HG03066 (cell line): ENCODE measurements at regions not wholly inside any gene's neighbourhood (a gene's known extent, or its start where the extent isn't known, plus 50 kb on each side); places are given as distances from the start of the nearest gene placed in this dataset.
"Not testable (repeated sequence)": the region's sequence is repeated elsewhere in the genome, so short reads cannot be mapped to it uniquely, and the experiment has no call there.

ENCODE experiments used
- ATAC-seq: cut with Tn5 transposase; IDR thresholded peaks from one replicate; pipeline ENCODE4 v1.9.1; 2021; ENCODE audit warnings: low read depth; ENCODE audit not compliant: unreplicated experiment

DNA sequence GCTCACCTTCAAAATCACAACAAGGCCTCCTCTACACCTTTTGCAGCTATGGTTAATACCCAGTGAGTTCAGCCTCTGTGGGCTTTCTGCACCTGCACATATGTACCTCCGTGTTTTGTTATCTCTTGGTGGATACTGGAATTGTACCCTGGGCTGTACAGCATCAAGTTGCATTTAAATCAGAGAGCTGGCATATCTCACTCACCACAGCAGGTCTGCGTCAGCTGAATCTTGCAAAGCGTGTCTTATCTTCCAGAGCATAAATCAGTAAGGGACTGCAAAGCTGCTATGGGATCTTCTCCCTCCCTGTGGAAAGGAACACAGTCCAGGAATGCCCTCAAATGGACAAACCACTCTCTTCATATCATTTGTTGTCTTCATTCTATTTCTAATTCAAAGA lies 1048.7 kb downstream of the UQCRFS1 start:
- ATAC-seq = no peak

DNA sequence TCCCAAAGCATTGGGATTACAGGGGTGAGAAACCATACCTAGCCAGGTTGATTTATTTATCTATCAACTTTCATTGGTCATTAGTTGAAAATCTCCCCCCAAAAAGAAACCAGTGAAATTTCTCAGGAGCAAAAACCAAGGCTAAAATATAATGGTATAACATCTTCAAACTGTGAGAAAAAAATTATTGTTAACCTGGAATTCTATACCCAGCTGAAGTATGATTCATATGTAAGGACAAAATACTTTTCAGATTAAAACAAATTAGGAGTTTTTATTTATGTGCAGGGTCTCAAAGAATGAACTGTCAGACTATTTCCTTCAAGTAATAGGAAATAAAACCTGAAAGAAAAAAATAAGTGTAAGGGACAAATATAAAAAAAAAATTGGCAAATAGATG lies 1053.9 kb downstream of the UQCRFS1 start:
- ATAC-seq = no peak

DNA sequence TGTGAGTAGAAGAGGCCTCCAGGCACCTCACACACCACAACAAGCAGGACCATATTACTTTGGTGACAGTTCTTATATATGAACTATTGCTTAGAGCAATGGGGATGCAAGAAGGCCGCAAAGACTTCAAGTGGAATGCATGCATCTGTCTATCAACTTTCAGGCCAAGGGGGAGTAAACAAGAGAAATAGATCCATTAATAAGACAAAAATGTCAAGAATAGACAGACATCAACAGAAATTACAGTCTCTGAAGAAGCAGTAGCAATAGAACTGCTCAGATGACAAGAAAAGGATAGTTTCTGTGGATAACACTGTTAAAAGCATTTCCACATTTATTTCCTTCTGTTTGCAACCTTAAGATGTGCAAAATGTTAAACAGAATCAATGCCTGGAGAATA lies 1057.7 kb downstream of the UQCRFS1 start:
- no peak for ATAC-seq

DNA sequence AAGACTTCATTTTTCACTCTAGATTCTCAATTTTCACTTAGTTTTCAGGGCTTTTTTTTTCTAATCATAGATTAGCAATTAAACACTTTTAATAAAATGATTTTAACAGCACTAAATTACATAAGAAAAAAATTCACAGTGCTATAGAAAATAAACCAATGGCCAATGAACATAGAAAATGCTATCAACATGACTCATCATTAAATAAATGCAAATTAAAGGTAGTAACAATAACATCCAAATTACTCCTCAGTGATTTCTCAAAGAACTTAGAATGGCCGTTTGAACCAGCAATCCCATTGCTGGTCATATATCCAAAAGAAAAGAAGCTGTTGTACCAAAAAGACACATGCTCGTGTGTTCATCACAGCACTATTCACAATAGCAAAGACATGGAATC lies 1058.9 kb downstream of the UQCRFS1 start:
- no peak for ATAC-seq

DNA sequence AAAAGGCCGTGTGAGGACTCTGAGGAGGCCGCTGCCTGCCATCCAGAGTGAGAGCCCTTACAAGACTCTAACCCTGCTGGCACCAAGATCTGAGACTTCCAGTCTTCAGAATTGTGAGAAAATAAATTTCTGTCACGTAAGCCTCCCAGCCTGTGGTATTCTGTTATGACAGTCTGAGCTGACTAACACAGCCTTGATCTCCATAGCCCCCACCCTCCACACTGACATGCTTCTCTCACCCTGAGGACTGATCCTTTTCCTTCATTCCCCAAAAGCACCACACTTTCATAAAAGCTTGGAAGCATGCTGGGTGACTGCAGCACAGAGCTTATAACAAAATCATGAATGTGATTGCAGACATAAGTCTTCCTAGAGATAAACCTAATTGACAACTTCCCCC lies 1059.8 kb downstream of the UQCRFS1 start:
- no peak for ATAC-seq

DNA sequence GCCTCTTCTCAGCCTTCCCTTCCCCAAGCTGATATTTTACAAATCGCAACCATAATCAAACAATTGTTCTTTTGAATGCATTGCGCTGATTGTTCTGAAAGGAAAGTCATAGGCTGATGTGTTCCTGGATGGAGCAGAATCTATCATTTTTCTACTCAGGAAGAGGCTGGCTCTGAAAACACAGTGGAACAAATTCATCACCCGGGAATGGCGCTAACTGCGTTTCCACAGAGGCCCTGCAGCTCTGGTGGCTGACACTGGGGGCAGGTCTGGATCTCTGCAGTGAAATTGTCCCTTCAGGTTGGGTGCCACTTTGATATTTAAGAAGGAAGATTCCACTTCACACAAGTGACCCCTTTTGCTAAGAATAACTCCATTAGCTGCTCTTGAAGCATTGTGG lies 1060.8 kb downstream of the UQCRFS1 start:
- no peak for ATAC-seq

DNA sequence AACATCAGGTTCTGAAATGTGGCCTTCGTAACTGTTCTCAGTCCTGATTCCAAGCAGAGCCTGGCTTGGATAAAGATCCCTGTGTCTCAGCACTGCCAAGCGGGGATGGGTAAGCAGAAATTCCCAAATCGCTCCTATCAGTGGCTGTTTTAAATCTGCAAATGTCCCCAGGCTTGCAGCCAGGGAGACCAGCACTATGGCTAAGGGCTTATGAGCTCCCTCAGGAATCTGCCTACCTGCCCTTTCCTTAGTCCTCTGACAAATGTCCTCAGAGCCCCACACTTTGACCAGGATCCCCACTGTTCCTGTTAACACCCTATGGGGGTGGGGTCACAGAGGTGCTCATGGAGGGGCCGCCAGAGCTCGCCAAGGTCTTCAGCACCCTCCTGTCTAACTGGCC lies 1062.8 kb downstream of the UQCRFS1 start:
- ATAC-seq = no peak

DNA sequence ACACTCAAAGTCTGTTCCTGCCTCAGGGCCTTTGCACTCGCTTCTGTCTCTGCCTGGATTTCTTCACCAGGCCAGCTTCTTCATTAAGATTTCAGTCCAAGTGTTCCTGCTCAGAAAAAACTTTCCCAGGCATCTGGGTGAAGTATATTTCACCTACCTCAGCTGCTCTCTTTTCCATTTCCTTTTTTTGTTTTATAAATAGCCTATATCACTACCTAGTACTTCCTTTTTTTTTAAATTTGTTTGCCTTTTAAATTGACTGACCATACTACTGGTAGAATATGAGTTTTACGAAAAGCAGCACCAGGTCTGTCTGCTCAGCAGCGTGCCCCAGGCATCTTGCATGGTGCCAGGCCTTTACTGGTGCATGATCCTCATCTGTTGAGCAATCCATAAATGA lies 1064.4 kb downstream of the UQCRFS1 start:
- ATAC-seq = no peak

DNA sequence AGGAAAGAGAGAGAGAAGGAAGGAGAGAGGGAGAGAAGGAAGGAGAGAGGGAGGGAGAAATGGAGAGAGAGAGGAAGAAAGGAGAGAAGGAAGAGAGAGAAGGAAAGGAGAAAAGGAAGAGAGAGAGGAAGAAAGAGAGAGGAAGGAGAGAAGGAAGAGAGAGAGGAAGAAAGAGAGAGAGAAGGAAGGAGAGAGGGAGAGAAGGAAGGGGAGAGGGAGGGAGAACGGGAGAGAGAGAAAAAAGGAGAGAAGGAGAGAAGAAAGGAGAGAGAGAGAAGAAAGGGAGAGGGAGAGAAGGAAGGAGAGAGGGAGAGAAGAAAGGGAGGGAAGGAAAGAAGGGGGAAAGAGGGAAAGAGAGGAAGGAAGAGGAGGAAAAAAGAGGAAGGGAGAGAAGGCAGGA lies 1070.7 kb downstream of the UQCRFS1 start:
- ATAC-seq = no peak

DNA sequence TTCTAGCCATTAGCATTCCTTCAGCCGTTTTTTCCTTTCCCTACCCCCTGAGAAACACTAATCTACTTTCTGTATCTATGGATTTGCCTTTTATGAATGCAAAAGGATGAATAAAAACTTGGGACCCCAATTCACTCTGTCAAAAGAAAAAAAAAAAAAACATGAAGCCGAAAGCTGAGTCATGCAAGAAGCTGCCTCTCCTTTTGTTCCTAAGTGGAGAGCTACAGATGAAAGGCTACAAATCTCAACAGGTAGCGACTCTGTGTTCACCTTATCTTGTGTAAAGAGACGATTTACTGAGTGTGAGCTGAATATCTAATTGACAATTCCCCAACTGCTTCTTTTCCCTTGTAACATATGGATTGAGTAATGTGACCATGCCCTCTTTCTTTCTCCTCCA lies 1072.8 kb downstream of the UQCRFS1 start:
- ATAC-seq = no peak

DNA sequence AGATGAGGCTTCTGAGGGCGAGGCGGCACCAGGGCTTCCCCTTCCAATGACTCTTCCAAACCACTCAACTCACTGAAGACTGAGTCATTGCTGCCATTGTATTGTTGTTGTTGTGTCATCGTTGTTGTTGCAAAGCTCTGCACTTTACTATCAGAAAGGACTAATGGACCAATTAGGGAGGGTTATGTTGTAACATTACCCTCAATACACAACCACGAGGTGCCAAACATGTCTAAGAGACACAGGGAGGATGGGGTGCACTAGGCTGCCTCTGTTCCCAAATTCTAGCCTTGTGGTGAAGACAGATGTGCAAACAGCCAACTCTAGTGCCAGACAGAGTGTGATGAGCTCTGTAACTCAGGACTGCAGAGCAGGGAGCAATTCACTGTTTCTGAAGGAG lies 1075.2 kb downstream of the UQCRFS1 start:
- no peak for ATAC-seq

DNA sequence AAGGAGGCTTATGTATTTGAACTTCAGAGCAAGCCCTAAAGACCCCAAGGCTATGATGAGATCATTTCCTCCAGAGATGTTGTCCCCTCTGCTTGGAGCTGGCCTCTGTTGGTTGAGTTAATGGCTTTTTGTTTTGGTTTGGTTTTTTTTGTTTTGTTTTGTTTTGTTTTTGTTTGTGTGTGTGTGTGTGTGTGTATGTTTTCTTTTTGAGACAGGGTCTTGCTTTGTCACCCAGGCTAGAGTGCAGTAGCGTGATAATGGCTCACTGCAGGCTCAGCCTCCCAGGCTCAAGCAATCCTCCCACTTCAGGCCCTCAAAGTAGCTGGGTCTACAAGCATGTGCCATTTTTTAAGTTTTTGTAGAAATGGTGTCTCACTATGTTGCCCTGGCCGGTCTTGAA lies 1076.2 kb downstream of the UQCRFS1 start:
- no peak for ATAC-seq

DNA sequence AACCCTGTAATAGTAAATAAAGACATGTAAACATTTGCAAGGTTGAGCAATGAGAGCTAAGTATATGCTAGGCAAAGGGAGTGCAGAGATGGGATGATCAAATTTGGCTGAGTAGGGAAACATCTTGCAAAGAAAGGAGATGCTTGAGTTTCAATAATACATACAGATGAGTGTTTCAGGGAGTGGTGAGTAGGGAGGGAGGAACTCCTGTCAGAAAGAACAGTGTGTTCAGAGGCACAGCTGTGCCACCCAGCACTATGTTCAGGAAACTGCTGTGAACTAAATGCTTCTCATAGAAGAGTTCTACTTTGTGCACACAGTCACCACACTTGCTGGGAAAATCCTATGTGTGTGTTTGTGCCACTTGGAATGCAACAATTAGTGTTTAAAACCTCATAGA lies 1077.1 kb downstream of the UQCRFS1 start:
- ATAC-seq = no peak

DNA sequence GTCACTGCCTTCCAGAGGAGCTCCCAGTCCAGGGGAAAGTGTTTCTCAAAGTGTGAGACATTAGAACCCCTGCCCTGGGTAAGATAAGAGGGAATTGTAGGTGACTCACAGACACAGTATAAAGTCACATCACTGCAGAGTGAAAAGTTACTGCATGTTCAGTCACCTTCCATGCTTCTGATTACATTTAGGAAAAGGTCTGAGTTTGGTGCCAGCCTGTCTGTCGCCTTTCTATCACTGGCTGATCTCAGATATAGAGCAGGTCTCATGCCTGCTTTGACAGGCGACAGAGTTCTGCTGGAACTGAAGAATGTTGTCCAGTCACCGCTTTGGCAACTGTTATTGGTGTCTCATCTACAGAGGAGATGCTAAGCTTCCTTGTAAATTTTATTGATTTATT lies 1078.6 kb downstream of the UQCRFS1 start:
- ATAC-seq = no peak

DNA sequence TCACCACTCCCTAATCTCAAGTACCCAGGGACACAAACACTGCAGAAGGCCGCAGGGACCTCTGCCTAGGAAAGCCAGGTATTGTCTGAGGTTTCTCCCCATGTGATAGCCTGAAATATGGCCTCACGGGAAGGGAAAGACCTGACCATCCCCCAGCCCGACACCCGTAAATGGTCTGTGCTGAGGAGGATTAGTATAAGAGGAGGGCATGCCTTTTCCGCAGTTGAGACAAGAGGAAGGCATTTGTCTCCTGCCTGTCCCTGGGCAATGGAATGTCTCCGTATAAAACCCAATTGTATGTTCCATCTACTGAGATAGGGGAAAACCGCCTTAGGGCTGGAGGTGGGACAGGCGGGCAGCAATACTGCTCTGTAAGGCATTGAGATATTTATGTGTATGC lies 1082.1 kb downstream of the UQCRFS1 start:
- not testable (repeated sequence) for ATAC-seq

DNA sequence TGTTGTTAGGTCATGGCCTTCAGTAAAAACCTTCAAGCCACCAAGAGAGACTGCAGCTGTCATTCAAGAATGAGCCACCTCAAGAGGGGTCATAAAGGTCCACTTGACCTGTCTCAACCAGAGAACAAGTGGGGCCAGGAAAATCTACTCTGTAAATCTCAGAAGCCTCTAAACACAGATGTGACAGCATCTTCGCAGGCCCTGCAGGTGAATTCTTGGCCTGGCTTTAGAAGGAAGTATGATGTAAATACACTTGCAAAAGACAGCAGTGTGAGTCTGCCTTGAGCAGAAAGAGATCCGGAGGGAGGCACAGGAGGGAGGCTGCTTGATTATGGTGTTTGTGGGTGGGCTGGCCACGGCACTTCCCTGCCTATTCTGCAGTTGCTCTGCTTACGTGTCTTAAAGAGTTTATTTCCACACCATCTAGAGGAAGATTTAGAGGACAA lies 1082.9 kb downstream of the UQCRFS1 start:
- ATAC-seq = no peak

DNA sequence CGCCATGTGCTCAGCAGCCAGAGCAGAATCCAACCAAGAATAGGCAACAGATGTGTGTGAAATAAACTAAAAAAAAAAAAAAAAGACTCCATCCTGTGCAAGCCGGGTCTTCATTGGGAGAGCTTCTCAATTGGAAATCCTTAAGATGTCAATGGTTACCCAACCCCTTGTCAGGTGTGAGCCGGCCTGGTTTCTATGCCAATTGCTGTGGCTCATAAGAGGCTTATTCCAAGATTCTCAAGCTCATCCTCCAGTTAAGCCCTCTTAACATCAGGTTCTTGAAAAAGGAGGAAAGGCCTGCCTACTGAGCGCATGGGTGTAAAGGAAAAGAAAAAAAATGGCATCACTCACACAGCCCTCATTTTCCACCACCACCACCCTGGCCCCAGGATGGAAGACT lies 1084.6 kb downstream of the UQCRFS1 start:
- no peak for ATAC-seq

DNA sequence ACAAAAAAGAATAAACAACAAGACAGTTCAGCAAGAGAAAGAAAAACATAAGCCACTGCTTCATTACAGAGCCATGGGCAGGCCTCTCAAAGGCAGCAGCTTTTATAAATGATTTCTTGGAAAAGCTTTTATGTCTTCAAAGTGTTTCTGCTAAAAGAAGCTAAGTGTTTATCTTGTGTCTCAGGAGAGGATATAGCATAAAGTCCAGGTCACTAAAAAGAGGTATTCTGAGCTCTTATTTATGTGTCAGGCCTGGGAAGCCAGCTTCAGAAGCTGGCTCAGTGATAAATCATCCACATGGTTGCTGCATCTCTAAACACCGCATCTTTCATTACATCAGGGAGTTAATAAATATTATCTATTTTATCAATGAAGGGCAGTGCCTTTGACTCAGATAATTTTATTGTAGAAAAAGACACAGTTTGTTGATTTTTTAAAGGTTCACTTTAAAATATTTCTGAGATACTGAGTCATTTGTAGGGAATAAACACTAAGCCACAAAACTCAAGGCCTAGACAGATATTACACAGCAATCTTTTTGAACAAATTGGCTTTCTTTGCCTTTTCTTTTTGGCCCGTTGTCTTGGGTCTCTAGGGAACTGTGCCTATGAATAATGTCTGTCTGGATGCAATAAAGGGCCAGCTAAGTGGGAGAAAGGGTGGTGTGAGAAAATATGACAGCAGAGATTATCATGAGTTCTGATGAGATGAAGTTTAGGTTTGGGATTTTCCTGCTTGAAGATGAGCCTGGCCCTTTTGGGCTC lies 1086.6 kb downstream of the UQCRFS1 start:
- ATAC-seq = no peak

DNA sequence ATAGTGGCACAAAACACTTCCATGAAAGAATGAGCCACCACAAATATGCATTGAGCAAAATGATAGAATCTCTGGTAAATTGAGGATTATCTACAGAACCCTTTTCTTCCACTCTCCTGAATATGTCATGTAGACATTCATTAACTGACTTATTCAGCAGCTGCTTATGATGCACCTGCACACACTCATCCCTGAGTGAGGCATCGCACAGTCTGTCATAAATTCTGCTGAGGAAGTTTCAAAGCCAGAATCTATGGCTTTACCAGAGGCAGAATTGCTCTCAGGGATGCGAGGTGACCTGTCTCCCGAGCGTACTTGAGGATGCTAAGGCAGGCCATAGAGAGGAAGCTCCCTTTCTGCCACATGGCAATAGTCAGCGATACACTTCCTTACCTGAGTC lies 1090.2 kb downstream of the UQCRFS1 start:
- ATAC-seq = no peak

DNA sequence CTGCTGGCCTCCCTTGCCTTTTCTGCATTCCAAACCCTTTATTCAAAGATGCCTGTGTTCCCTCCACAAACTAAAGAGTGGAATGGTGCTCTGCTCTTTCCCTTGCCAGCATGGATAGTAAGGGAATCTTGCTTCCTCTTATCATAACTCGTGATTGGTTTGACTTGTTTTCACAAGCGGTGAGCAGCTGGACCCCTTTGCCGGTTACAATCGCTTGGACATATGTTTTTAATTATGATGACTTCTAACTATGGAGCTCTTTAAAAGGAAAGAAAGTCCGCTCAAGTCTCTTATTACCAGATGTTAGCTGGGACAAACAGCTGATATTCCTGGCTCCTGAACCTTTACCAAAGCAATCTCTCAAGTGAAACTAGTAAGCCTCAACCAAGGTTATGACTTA lies 1094.7 kb downstream of the UQCRFS1 start:
- ATAC-seq = no peak

DNA sequence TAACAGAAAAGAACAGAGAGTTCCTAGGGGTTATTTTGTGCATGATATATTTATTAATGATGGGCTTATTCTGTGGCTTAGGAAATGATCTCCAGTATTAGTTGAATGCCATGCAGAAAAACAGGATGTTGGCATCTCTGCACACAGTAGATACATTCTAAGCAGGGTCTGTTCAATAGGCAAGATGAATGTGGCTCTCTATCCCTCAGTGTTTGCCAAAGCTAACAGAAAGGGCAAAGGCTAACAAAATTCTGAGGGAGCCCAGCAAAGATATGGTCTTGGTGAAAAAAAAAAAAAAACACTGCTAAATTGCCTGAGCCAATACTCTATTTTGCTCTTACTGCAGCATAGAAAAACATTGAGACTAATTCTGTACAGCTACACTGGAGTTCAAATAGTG lies 1095.8 kb downstream of the UQCRFS1 start:
- ATAC-seq = no peak

DNA sequence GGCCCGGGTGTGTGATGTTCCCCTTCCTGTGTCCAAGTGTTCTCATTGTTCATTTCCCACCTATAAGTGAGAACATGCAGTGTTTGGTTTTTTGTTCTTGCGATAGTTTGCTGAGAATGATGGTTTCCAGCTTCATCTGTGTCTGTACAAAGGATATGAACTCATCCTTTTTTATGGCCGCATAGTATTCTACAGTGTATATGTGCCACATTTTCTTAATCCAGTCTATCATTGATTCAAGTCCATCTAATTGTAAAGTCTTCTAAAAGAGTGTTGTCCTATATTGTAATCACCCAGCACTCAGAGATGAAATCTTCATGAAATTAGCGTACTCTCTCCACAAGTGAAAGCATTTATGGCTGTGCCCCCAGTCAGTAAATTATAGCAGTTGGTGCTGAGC lies 1096.6 kb downstream of the UQCRFS1 start:
- not testable (repeated sequence) for ATAC-seq

DNA sequence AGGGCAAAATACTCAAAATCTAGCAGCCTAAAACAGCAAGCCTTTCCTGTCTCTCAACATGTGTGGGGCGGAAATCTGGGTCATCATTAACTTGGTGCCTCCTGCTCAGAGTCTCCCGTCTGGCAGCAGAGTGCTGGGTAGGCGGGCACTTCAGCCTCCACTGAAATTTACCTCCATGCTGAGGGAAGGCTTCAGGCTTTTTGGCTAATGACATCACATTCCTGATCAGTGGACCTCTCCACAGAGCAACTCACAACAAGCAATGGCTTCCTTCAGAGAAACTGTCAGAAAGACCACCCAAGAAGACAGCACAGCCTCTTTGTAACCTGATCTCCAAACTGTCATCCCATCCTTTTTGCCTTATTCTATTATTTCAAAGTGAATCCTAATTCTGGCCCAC lies 1109.0 kb downstream of the UQCRFS1 start:
- no peak for ATAC-seq
